ACC112 (cell line): ENCODE measurements at regions not wholly inside any gene's neighbourhood (a gene's known extent, or its start where the extent isn't known, plus 50 kb on each side); places are given as distances from the start of the nearest gene placed in this dataset.

ENCODE experiments used
- H2AFZ ChIP-seq: fragments of 200-600 bp; sonication (generic); one replicate; pipeline ENCODE4 v1.6.0; 2017; ENCODE audit warnings: antibody characterized with exemption, low read length; ENCODE audit not compliant: unreplicated experiment
- H3K27ac ChIP-seq: fragments of 200-600 bp; sonication (generic); 2 replicates; pipeline ENCODE4 v1.5.1; 2014; ENCODE audit warnings: low read depth, mild to moderate bottlenecking, antibody characterized with exemption, low read length, moderate library complexity
- H3K27me3 ChIP-seq: fragments of 200-600 bp; sonication (generic); 2 replicates; pipeline ENCODE4 v1.6.1; 2014; ENCODE audit warnings: mild to moderate bottlenecking, antibody characterized with exemption, low read length, moderate library complexity, mixed read lengths; ENCODE audit not compliant: insufficient read depth
- H3K36me3 ChIP-seq: fragments of 200-600 bp; sonication (generic); 2 replicates; pipeline ENCODE4 v1.6.1; 2016; ENCODE audit warnings: mild to moderate bottlenecking, antibody characterized with exemption, low read length, moderate library complexity, mixed read lengths; ENCODE audit not compliant: insufficient read depth
- H3K4me1 ChIP-seq: fragments of 200-600 bp; sonication (generic); one replicate; pipeline ENCODE4 v1.6.1; 2016; ENCODE audit warnings: low read length, mixed read lengths; ENCODE audit not compliant: insufficient read depth, unreplicated experiment, control insufficient read depth
- H3K4me3 ChIP-seq: fragments of 200-600 bp; sonication (generic); 2 replicates; pipeline ENCODE4 v1.5.1; 2014; ENCODE audit warnings: mild to moderate bottlenecking, low read depth, low read length
- H3K79me2 ChIP-seq: fragments of 200-600 bp; sonication (generic); one replicate; pipeline ENCODE4 v1.6.0; 2016; ENCODE audit warnings: low read length; ENCODE audit not compliant: control insufficient read depth, unreplicated experiment, insufficient read depth

DNA sequence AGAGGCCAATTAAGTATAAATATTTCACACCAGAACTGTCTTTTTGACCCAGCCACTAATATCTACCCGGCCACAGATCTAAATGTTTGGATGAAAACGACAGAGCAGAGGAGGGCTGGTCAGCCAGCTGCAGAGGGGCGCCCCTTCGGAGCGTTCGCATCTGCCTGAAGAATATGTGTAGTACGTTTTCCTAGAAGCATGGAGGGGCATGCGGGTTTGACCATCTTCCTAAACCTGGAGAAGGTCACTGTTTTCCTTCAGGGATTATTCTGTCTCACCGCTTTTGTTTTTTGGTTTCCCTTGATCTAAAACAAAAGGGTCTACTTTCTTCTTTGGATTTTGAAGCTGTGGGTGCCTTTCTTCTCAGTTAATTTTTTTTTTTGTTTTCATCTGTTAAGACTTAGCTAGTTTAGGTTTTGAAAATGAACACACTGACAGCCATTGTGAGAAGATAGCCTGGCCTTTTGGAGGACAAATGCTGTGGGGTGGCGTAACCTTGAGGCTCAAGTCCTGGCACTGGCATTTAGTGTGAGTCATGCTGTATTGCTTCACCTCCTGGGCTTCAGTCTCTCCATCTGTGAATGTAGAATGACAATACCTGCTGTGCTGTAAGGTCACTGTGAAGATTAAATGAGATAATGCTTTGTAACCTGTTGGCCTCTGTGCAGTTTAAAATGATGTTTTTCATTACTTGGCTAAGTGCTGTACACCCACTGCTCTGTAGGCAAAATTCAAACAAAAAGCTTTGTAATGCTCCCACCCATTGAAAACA, 74.1 kb upstream of the IRF2BP2 start:
- Histone ChIP-seq H3K27me3 (no peaks in the 10 kb centered on the region), H3K36me3 (0 out of 2 replicates have a peak, but pooled peaks cover 6% of the 10 kb centered on the region), H2AFZ (peak overlapping the region; percentile 65), H3K4me1 (peaks cover 22% of the 10 kb centered on the region), H3K4me3 (no peak overlapping the region), H3K79me2 (no peaks in the 10 kb centered on the region), H3K27ac (peak overlapping the region; percentile 55)

DNA sequence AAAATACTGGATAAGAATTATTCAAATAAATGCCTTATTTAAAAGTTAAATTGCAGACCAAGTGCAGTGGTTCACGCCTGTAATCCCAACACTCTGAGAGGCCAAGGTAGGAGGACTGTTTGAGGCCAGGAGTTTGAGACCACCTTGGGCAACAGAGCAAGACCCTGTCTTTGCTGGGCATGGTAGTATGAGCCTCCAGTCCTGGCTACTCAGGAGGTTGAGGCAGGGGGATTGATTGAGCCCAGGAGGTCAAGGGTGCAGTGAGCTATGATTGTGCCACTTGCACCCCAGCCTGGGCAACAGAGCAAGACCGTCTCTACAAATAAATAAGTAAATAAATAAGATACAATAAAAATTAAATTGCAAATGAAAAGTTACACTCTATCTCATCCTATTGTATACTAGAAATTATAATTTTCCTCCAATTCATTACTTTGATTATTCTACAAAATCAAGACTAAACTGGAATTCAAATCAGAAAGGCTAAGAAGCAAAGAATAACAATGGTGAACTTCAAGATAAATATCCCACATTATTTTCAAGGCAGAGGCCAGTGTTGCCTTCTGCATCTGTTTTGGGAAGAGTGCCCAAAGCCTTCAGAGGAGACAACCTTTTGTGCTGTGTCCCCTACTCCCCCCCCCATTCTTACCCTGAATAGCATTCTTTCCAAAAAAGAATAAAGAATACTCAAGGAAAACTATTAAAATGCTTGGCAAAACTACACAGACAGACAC, 73.3 kb upstream of the IRF2BP2 start:
- H3K27ac ChIP-seq = peak overlapping the region; percentile 55

DNA sequence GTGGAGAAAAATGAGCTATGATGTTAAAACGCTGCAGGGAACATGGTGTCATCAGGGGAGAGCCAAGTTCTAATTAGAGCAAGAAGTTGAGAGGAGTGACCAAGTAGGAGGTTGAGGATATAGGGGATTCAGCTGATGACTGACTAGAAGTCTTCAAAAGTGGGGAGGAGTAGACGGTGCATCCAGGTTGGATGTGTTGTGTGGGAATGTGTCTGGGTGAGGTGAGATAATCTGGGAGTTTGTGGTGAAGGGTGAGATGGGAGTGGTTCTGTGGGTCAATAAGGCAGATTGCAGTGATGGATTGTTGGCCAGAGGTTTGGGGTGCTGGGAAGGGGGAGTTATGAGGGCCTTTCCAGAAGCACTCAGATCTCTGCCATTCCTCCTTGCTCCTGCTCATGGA, 72.0 kb upstream of the IRF2BP2 start:
- Histone ChIP-seq H3K4me1 (peaks cover 22% of the 10 kb centered on the region), H3K27me3 (no peaks in the 10 kb centered on the region), H3K27ac (no peak overlapping the region), H3K79me2 (no peaks in the 10 kb centered on the region), H3K4me3 (no peak overlapping the region), H3K36me3 (0 out of 2 replicates have a peak, but pooled peaks cover 6% of the 10 kb centered on the region), H2AFZ (no peak overlapping the region)

More for the DNA sequence above, 73.3 kb upstream of the IRF2BP2 start:
- Histone ChIP-seq H3K27me3 (no peaks in the 10 kb centered on the region), H3K4me1 (peaks cover 22% of the 10 kb centered on the region), H2AFZ (peak overlapping the region; percentile 65), H3K36me3 (0 out of 2 replicates have a peak, but pooled peaks cover 6% of the 10 kb centered on the region), H3K4me3 (no peak overlapping the region), H3K79me2 (no peaks in the 10 kb centered on the region)

DNA sequence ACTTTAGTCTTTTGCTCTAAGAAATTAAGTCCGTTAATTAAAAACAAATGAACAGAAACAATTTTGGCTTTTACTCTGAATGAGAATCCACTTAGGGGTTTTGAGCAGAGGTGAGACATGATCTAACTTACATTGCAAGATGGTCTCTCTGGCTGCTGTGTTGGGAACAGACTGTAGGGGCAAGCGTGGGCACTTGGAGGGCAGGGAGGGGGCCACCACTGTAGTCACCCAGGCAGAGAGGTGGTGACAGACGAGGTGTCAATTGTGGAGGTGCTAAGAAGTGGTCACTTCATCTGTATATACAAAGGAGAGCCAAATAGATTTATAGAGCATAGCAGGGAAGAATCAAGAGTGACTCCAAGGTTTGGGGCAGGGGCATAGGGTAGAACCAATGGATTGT, 71.1 kb upstream of the IRF2BP2 start:
- no peak overlapping the region for H2AFZ ChIP-seq
- peaks cover 26% of the 10 kb centered on the region for H3K4me1 ChIP-seq
- H3K4me3 ChIP-seq = no peak overlapping the region
- H3K27ac ChIP-seq = no peak overlapping the region
- H3K27me3 ChIP-seq = no peaks in the 10 kb centered on the region
- 0 out of 2 replicates have a peak, but pooled peaks cover 6% of the 10 kb centered on the region for H3K36me3 ChIP-seq
- no peaks in the 10 kb centered on the region for H3K79me2 ChIP-seq

DNA sequence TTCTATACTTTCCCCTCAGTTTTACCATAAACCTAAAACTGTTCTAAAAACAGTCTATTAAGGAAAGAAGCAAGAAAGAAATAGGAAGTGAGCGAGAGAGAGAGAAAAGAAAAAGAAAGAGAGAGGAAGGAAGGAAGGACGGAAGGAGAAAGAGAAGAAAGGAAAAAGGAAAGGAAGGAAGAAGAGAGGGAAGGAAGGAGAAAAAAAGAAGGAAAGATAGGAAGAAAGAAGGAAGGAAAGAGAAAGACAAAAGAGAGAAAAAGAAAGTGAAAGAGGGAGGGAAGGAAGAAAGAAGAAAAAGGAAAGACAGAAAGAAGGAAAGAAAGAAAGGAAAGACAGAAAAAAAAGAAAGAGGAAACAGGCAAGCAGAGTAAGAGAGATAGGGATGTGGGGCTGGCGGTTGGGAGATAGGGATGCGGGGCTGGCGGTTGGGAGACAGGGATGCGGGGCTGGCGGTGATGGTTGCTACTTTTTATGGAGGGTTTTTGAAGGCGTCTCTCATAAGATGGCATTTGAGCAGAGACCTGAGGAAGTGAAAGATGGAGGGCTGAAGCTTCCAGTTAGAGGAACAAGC, 70.4 kb upstream of the IRF2BP2 start:
- H3K27ac ChIP-seq = no peak overlapping the region
- peaks cover 26% of the 10 kb centered on the region for H3K4me1 ChIP-seq
- no peaks in the 10 kb centered on the region for H3K79me2 ChIP-seq
- no peaks in the 10 kb centered on the region for H3K27me3 ChIP-seq
- H3K4me3 ChIP-seq = no peak overlapping the region
- 0 out of 2 replicates have a peak, but pooled peaks cover 4% of the 10 kb centered on the region for H3K36me3 ChIP-seq
- no peak overlapping the region for H2AFZ ChIP-seq

DNA sequence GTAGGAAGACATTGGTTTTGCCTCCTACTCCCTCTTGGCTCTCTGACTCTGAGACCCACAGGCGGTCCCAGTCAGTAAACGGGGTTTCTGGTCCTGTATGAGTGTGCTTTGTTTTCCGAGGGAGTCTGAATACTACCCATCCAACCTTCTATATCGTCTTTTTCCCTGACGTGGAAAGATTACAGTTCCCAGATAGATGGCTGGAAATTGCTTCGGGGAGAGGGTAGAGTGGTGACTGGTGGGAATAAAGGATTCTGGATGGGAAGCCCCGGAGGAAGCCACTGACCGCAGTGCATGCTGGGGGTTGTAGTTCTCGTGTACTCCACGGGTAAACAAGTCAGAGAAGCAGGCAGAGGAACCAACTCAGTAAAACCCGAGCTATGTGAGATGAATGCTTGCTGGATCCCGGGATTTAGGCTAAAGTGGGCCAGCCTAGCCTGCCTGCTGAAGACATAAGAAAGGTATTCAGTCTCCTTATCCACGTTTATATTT, 66.2 kb upstream of the IRF2BP2 start:
- Histone ChIP-seq H3K4me3 (peak overlapping the region; percentile 70), H3K4me1 (peaks cover 5% of the 10 kb centered on the region), H2AFZ (peak overlapping the region; percentile 98), H3K27ac (no peak overlapping the region), H3K27me3 (no peaks in the 10 kb centered on the region), H3K36me3 (no peaks in the 10 kb centered on the region), H3K79me2 (no peaks in the 10 kb centered on the region)

DNA sequence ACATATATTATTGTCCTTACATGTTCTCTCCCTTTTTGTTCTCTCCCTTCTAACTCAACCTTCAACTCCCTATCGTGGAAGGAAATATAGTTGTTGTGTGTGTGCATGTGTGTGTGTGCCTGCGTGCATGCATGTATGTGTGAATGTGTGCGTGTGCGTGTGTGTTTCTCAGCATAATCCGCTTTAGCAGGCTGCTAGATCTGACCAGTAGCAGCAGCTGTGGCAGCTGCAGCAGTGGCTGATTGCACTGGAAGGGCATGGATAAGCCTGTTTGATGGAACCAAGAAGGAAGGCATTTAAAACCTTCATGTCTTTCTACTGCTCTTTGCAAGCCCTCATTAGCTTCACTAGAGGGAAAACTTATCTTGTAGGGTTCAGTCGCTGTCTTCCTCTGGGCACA, 65.6 kb upstream of the IRF2BP2 start:
- H3K79me2 ChIP-seq = no peaks in the 10 kb centered on the region
- peaks cover 5% of the 10 kb centered on the region for H3K4me1 ChIP-seq
- no peaks in the 10 kb centered on the region for H3K36me3 ChIP-seq
- H3K4me3 ChIP-seq = peak overlapping the region; percentile 70; the same call in 1 of the 2 replicates
- H3K27me3 ChIP-seq = no peaks in the 10 kb centered on the region
- peak overlapping the region; percentile 98 for H2AFZ ChIP-seq
- H3K27ac ChIP-seq = no peak overlapping the region

DNA sequence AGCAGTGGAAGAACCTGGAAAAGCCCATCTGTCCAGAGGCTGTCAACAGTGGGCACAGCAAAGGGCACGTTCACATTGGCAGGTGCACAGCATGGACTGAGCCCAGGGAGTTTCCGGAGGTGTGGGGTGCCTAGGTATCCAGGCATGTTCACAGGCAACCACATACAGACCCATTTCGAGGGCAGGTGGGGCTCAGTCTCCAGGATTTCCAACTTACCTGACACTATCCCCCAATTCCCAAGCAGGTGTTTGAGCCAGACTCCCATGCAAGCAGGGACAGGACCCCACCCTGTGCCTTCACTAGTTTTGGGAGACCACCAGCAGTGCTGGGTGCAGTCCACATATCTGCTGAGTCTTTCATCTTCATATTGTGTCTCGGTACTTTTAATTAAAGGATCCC, 65.0 kb upstream of the IRF2BP2 start:
- no peaks in the 10 kb centered on the region for H3K27me3 ChIP-seq
- no peak overlapping the region for H2AFZ ChIP-seq
- no peaks in the 10 kb centered on the region for H3K36me3 ChIP-seq
- H3K79me2 ChIP-seq = no peaks in the 10 kb centered on the region
- H3K4me1 ChIP-seq = peaks cover 5% of the 10 kb centered on the region
- no peak overlapping the region for H3K4me3 ChIP-seq
- no peak overlapping the region for H3K27ac ChIP-seq

DNA sequence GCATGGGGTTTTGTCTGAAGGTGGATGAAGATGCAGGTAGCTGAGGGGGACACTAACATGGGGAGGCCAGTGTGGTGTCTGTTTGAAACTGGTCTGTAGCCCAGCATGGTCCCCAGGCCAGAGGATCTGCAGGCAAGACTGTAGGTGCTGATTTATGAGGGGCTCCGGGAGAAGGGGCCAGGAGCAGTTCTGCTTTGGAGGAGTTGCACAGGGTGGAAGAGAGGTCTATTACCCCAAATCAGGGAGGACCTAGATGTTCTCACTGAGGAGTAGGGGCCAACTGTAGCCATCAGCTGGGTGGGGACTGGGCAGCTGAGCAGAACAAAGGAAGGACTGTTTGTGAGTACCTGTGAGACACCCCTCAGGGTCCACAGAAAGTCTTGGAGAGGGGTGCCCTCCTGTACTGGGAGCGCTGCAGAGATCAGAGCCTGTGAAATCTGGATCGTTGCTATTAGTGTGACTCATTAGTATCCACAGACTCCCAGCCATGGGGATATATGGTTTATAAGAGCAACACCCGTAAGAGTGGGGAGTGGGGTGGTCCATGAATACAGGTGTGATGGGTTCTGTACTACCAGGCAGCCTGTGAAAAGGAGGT, 64.3 kb upstream of the IRF2BP2 start:
- Histone ChIP-seq H3K36me3 (no peaks in the 10 kb centered on the region), H3K4me3 (no peak overlapping the region), H3K27ac (no peak overlapping the region), H3K4me1 (peaks cover 5% of the 10 kb centered on the region), H3K79me2 (no peaks in the 10 kb centered on the region), H2AFZ (no peak overlapping the region), H3K27me3 (no peaks in the 10 kb centered on the region)

DNA sequence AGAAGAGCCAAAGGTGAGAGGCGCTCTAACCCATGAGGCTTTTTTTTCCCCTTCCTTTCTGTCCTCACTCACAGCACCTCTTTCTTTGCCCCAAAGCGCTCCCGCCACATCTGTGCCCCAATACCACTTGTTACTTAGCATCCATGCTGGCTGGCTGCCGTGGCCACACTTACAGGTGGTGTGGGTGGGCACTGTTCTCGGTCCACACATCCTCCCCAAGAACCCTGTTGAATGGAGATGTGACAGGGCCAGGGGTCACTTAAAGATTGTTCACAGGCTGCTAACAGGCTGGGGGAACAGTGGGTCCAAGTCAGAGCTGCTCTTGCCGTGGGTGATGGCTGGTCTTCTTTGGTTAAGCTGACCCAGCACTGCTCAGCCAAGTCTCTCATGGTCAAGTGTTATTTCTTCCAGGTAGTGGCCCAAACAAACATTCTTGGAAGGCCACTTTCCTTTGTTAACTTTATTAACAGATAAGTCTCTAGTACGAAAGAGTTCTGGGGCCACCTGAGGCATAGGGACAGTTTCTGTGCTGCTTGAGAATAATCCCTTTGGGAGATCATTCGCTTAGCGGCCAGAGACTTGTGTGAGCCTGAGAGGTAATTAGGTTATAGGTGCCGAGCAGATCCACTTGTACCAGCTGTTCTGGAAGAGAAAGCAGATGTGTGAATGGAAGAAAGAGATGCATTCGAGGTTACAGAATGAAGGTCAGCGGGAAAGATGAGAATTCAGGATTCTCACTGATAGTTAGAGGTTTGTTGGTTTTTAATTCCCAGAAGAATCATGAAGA, 62.6 kb upstream of the IRF2BP2 start:
- no peak overlapping the region for H2AFZ ChIP-seq
- H3K79me2 ChIP-seq = no peaks in the 10 kb centered on the region
- H3K27ac ChIP-seq = no peak overlapping the region
- H3K27me3 ChIP-seq = no peaks in the 10 kb centered on the region
- H3K4me1 ChIP-seq = peaks cover 5% of the 10 kb centered on the region
- H3K4me3 ChIP-seq = no peak overlapping the region
- no peaks in the 10 kb centered on the region for H3K36me3 ChIP-seq
